ENCODE measurements at regions not wholly inside any gene's neighbourhood (a gene's known extent, or its start where the extent isn't known, plus 50 kb on each side); places are given as distances from the start of the nearest gene placed in this dataset.

- TF ChIP-seq CTCF (IDR thresholded peaks at IDR 0.05): no peak
- no peak for TF ChIP-seq POLR2A (IDR thresholded peaks at IDR 0.05)
These were observed 1289.9 kb upstream of the B3GALT2 start for GRCh38 chr1:194476351-194476750.

All from thyroid gland (tissue), 4 donors.